Activated CD4-positive, alpha-beta T cell treated with anti-CD3 and anti-CD28 coated beads for 36 hours (primary cell): ENCODE measurements at regions not wholly inside any gene's neighbourhood (a gene's known extent, or its start where the extent isn't known, plus 50 kb on each side); places are given as distances from the start of the nearest gene placed in this dataset.

Experiments
- ATAC-seq: fragments of 200-7000 bp; cut with Tn5 transposase; one replicate; pipeline ENCODE4 v1.10.0; 2021; ENCODE audit warnings: mild to moderate bottlenecking, moderate library complexity
- CTCF ChIA-PET: fragments of 350-600 bp; sonication (Branson Sonifier 250); formaldehyde crosslinking; loops from one replicate; lab custom pipeline; 2021; ENCODE audit warnings: antibody characterized with exemption; lab: Charles Lee
- POLR2A ChIA-PET: fragments of 350-600 bp; sonication (Branson Sonifier 250); formaldehyde crosslinking; loops from one replicate; lab custom pipeline; 2021; ENCODE audit warnings: antibody characterized with exemption, inconsistent platforms; lab: Charles Lee
- DNase-seq: peaks from one replicate; pipeline ENCODE4 v3.0.0-alpha.2; 2020
- H3K27ac Mint-ChIP-seq: one replicate; pipeline ENCODE4 v1.8.0; 2021; ENCODE audit warnings: mixed read lengths
- H3K27me3 Mint-ChIP-seq: one replicate; pipeline ENCODE4 v1.8.0; 2021; ENCODE audit warnings: mixed read lengths
- H3K36me3 Mint-ChIP-seq: one replicate; pipeline ENCODE4 v1.8.0; 2021; ENCODE audit warnings: low read depth, mixed read lengths
- H3K4me1 Mint-ChIP-seq: one replicate; pipeline ENCODE4 v1.8.0; 2021; ENCODE audit warnings: mixed read lengths
- H3K4me3 Mint-ChIP-seq: one replicate; pipeline ENCODE4 v1.8.0; 2021; ENCODE audit warnings: mild to moderate bottlenecking, moderate library complexity, mixed read lengths
- H3K9me3 Mint-ChIP-seq: one replicate; pipeline ENCODE4 v1.8.0; 2021; ENCODE audit warnings: low read depth, mixed read lengths
- intact Hi-C, 2 experiments: fragments of 100-400 bp; cut with DNase I in 1 of 2; cut with micrococcal nuclease in 1 of 2; formaldehyde crosslinking; loops; one replicate each; pipeline versions ENCODE4 v1.14.2 to v1.15.1; 2022 to 2024; cut with DNase I, micrococcal nuclease

DNA sequence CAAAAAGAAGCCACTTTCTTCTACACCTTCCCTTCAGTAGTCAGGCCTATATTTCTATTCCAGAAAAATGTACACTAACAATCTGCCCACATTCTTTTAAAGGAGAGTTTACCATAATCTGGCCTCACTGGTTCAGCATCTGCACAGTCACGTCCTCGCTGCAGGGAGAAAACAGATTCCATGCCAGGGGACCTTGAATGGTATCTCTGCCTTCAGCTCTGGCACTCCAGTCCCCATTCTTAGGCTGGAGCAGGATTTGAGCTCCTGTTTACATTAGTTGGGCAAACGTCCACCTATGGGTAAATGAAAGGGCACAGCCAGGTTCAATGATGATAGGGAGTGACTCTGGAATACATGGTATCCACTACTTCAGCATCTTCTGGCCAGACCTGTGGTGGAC lies 371.0 kb upstream of the MTPN start:
- ATAC-seq = no peak
- intact Hi-C loops = no loop called here
- H3K4me3 Mint-ChIP-seq = no peak overlapping the region

DNA sequence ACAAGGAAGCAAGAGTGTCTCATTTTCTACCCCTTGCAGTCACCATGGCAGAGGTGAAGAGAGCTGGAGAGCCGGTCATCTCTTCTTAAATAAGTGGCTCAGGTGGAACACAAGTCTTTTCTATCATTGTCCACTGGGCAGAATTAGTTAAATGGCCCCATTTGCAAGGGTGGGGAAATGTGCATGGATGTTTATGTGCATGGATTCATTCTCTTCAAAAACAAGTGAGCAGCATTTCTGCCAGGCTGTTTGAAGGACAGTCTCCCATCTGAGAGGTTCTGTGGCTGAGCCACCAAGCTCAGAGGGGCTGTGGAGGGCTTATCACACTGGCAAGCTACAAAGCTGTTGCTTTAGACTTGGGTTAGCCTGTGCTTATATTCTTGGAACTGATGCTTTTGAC lies 370.3 kb upstream of the MTPN start:
- Mint-ChIP-seq H3K27me3 (no peaks in the 10 kb centered on the region), H3K4me3 (no peak overlapping the region), H3K4me1 (no peaks in the 10 kb centered on the region), H3K9me3 (no peaks in the 10 kb centered on the region), H3K27ac (no peak overlapping the region), H3K36me3 (no peaks in the 10 kb centered on the region)
- DNase-seq = no peak
- ATAC-seq = no peak
- CTCF ChIA-PET = no interaction called here
- POLR2A ChIA-PET = no interaction called here
- intact Hi-C loops = no loop called here

More for the DNA sequence above, 371.0 kb upstream of the MTPN start:
- no peak for DNase-seq
- no peaks in the 10 kb centered on the region for H3K4me1 Mint-ChIP-seq
- H3K36me3 Mint-ChIP-seq = no peaks in the 10 kb centered on the region
- POLR2A ChIA-PET = no interaction called here
- no peak overlapping the region for H3K27ac Mint-ChIP-seq
- H3K9me3 Mint-ChIP-seq = no peaks in the 10 kb centered on the region
- CTCF ChIA-PET = no interaction called here
- no peaks in the 10 kb centered on the region for H3K27me3 Mint-ChIP-seq

DNA sequence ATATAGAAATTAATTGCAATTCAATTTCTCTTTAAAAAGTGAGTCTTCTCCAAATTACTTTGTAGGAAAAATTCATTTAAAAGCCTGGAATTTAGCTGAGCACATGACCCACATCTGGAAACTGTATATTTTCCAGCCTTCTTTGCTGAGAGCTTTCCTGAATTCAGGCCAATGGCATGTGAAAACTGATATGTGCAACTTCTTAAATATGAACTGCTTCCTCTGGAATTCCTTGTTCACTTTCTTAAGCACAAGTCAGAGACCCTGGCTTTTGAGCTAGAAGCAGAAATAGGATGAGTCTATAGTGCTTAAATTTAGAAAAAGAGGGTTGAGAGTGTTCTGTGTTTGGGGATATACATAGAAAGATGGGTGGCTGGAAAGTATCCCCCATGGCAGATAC lies 365.1 kb upstream of the MTPN start:
- CTCF ChIA-PET = no interaction called here
- no peaks in the 10 kb centered on the region for H3K27me3 Mint-ChIP-seq
- H3K4me3 Mint-ChIP-seq = no peak overlapping the region
- no peaks in the 10 kb centered on the region for H3K4me1 Mint-ChIP-seq
- H3K9me3 Mint-ChIP-seq = no peaks in the 10 kb centered on the region
- no peaks in the 10 kb centered on the region for H3K36me3 Mint-ChIP-seq
- no peak overlapping the region for H3K27ac Mint-ChIP-seq
- POLR2A ChIA-PET = no interaction called here
- intact Hi-C loops = no loop called here
- DNase-seq (no peak), ATAC-seq (no peak)

DNA sequence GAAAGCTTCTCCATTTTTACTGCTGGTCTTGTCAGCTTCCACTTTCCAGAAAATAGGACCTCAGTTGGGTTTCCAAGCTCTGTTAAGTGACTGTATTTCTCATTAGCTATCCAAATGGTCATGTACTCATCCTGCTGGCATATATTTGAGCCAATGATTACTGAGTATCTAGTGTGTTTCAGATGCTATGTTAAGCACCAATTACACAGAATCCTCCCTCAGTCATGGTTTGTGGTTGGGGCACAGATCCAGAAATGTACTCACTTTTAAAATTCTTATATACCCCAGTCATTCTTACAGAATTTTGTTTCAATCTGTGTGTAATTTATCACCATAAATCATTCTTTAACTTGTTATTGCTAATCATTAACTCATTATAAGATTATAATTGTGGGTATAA lies 362.3 kb upstream of the MTPN start:
- Mint-ChIP-seq H3K27ac (no peak overlapping the region), H3K27me3 (no peaks in the 10 kb centered on the region), H3K4me3 (no peak overlapping the region), H3K9me3 (no peaks in the 10 kb centered on the region), H3K4me1 (no peaks in the 10 kb centered on the region), H3K36me3 (no peaks in the 10 kb centered on the region)
- no peak for DNase-seq
- intact Hi-C loops = no loop called here
- ChIA-PET POLR2A (no interaction called here), CTCF (no interaction called here)
- no peak for ATAC-seq

DNA sequence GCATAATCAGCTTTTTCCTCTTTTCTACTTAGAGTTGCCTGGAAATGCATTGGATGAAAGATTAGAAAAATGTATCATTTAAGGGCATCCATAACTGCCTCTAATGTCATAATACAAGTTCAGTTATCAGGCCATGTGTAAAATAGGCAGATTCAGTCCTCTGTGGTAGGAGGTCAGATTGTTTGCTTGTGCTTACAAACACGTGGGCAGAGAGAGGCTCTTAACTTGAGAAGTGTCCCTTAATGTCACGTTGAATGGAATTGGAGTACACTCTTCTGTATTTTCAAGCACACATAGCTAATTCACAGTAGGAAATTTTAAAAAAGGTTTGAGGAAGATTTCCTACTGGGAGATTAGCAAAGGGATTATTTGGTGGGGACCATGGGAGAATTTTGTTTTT lies 359.8 kb upstream of the MTPN start:
- H3K27ac Mint-ChIP-seq = no peak overlapping the region
- CTCF ChIA-PET = interaction anchor here (0.7 kb wide), 1 partner anchor 551 kb away, joined by 3 read pairs; no protein-coding TSS in a partner anchor
- DNase-seq = no peak
- no peaks in the 10 kb centered on the region for H3K4me1 Mint-ChIP-seq
- H3K4me3 Mint-ChIP-seq = no peak overlapping the region
- POLR2A ChIA-PET = no interaction called here
- H3K27me3 Mint-ChIP-seq = no peaks in the 10 kb centered on the region
- ATAC-seq = no peak
- H3K9me3 Mint-ChIP-seq = no peaks in the 10 kb centered on the region
- intact Hi-C loops = no loop called here
- no peaks in the 10 kb centered on the region for H3K36me3 Mint-ChIP-seq

DNA sequence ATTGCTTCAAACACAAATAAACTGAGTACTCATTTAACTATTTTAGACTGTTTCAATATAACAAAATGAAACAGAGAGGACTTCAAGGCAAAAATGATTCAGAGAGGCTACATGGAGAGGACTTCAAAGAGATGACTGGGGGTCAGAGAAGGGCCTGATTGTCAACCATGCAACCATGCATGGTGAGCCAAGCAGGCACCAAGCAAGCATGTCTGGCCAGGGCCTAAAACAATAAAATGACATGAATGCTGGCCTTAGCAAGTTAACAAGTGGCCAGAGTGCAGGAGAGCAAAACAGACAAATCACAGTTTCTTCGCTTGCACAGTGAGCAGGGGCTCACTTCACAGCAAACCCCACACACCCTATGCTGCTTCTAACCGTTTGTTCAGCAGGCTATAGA lies 356.5 kb upstream of the MTPN start:
- no peaks in the 10 kb centered on the region for H3K9me3 Mint-ChIP-seq
- intact Hi-C loops = no loop called here
- no peak for ATAC-seq
- H3K36me3 Mint-ChIP-seq = no peaks in the 10 kb centered on the region
- H3K4me1 Mint-ChIP-seq = no peaks in the 10 kb centered on the region
- H3K27ac Mint-ChIP-seq = no peak overlapping the region
- ChIA-PET POLR2A (no interaction called here), CTCF (no interaction called here)
- H3K27me3 Mint-ChIP-seq = no peaks in the 10 kb centered on the region
- H3K4me3 Mint-ChIP-seq = no peak overlapping the region
- no peak for DNase-seq

DNA sequence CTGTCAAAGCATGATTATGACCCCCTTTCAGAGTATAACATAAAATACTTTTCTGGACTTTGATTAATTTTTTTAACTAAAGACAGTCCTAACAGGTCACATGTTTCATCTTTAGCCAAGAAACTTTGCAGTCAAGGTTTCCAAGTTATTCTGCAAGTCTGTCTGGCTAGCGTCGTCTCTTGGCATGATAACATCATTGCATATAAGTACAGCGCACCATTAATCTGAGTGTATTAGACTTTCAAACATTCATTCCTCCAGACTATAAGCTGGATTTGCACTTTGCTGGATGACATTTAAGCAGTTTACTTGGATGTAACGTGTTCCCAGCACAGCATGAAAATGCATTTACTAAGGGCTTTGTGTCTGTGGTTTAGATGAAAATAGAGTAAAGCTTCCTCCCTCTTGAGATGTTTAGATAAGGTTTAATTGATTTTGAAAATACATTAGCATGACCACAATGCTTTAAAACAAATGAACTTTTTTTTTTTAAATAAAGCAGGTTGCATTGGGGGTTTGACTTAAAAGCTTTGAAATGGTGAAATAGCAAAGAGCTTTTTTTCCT lies 349.0 kb upstream of the MTPN start:
- CTCF ChIA-PET = no interaction called here

DNA sequence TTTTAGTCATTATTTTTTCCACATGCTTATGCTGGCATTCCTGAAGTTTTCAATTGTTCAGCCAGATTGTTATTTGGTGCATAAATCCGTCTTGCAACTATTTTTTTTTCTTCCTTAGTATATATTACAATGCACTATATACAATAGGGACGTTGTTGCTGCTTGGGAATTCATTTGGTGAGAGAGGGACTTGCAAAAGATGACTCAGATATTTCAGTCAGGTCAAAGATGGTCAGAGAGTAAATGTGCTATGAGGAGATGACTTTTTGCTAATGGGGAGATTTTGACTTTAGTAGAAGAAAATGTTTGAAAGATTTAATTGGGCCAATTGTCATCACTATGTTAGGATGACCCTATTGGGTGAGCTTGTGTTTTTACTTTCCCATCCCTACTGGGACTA lies 348.4 kb upstream of the MTPN start:
- ChIA-PET CTCF (no interaction called here), POLR2A (no interaction called here)
- H3K4me1 Mint-ChIP-seq = no peaks in the 10 kb centered on the region
- no peak overlapping the region for H3K27ac Mint-ChIP-seq
- H3K4me3 Mint-ChIP-seq = no peak overlapping the region
- intact Hi-C loops = no loop called here
- DNase-seq (no peak), ATAC-seq (no peak)
- peaks cover 1% of the 10 kb centered on the region for H3K27me3 Mint-ChIP-seq
- H3K9me3 Mint-ChIP-seq = no peaks in the 10 kb centered on the region
- no peaks in the 10 kb centered on the region for H3K36me3 Mint-ChIP-seq

More for the DNA sequence above, 349.0 kb upstream of the MTPN start:
- H3K36me3 Mint-ChIP-seq = no peaks in the 10 kb centered on the region
- DNase-seq (no peak), ATAC-seq (no peak)
- POLR2A ChIA-PET = no interaction called here
- intact Hi-C loops = no loop called here
- H3K27me3 Mint-ChIP-seq = peaks cover 1% of the 10 kb centered on the region
- H3K4me3 Mint-ChIP-seq = no peak overlapping the region
- H3K27ac Mint-ChIP-seq = no peak overlapping the region
- H3K9me3 Mint-ChIP-seq = no peaks in the 10 kb centered on the region
- H3K4me1 Mint-ChIP-seq = no peaks in the 10 kb centered on the region

DNA sequence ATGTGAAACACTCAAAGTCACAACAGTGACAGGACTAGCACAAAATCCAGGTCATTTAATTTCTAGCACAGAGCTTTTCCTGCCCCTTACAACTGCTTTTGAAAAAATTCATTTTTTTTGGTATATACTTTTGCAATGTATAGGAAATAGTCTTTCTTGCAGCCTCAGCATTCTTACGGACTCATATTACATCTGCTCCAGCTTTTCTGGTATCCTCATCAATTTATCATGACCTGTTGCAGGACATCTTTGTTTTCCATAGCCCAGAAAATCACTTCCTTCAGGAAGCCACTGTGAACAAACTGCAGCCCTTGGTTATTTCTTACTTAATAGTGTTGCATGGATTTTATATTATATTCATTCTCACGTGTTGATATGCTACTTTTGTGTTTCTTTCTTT lies 347.9 kb upstream of the MTPN start:
- POLR2A ChIA-PET = no interaction called here
- Mint-ChIP-seq H3K36me3 (no peaks in the 10 kb centered on the region), H3K27ac (no peak overlapping the region), H3K4me1 (no peaks in the 10 kb centered on the region), H3K4me3 (no peak overlapping the region), H3K9me3 (peaks cover under 1% of the 10 kb centered on the region), H3K27me3 (peaks cover 1% of the 10 kb centered on the region)
- ATAC-seq (no peak), DNase-seq (no peak)
- CTCF ChIA-PET = no interaction called here
- intact Hi-C loops = no loop called here

DNA sequence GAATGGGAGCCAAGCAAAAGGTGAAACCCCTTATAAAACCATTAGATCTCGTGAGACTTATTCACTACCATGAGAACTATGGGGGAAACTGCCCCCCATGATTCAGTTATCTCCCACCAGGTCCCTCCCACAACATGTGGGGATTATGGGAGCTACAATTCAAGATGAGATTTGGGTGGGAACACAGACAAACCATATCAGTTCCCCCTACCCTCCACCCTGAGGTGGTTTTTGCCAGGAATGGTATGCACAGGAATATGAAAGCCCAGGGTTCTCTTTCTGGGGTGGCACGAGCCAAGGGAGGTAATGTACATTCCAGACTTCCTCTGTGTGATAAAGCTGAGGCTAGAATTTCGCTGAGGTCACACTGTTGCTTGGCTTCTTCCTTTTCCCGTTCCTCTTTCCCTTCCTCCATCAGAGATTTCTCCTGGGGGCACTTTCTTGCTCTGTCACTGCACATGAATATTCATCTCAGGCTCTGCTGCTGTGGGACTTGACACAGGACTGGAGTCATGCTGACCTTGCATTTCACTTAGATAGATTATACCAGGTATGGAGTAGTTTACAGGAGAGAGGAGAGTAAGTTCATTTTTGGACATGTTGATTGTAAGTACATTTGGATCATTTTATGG lies 347.0 kb upstream of the MTPN start:
- ChIA-PET CTCF (no interaction called here), POLR2A (no interaction called here)
- intact Hi-C loops = no loop called here
- H3K4me3 Mint-ChIP-seq = no peak overlapping the region
- peaks cover 1% of the 10 kb centered on the region for H3K27me3 Mint-ChIP-seq
- no peak for ATAC-seq
- H3K9me3 Mint-ChIP-seq = peaks cover 4% of the 10 kb centered on the region
- no peaks in the 10 kb centered on the region for H3K4me1 Mint-ChIP-seq
- H3K27ac Mint-ChIP-seq = no peak overlapping the region
- no peaks in the 10 kb centered on the region for H3K36me3 Mint-ChIP-seq
- DNase-seq = no peak

DNA sequence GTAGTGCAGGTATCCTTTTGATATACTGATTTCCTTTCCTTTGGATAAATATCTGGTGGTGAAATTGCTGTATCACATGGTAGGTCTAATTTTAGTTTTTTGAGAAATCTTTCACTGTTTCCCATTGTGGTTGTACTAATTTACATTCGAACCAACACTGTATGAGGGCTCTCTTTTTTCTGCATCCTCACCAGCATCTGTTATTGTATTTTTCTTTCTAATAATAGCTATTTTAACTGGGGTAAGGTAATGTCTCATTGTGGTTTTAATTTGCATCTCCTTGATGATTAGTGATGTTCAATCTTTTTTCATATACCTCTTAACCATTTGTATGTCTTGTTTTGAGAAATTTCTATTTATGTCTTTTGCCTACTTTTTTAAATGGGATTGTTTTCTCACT lies 335.4 kb upstream of the MTPN start:
- ChIA-PET CTCF (no interaction called here), POLR2A (no interaction called here)
- no peak for ATAC-seq
- Mint-ChIP-seq H3K9me3 (peaks cover 7% of the 10 kb centered on the region), H3K36me3 (peaks cover 2% of the 10 kb centered on the region), H3K4me3 (no peak overlapping the region), H3K27ac (no peak overlapping the region), H3K4me1 (no peaks in the 10 kb centered on the region), H3K27me3 (no peaks in the 10 kb centered on the region)
- intact Hi-C loops = no loop called here
- DNase-seq = no peak

DNA sequence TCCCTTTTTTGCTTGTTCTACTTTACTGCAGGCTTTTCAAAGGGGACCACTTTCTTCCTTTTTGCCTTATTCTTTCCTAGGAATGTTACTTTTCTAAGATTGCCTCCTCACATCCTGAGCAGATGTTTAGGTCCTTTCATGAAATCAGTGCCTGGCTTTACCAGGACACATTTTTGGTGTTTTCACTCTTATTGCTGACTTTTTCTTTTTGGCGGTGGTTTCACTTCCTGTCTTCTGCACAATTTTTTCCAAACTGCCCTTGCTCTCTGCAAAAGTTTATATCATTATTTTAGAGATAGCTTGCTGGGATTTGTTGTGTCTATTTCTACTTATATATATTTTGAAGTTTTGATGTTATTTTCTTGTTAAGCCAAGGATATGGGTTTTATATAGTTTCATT lies 332.2 kb upstream of the MTPN start:
- H3K27me3 Mint-ChIP-seq = no peaks in the 10 kb centered on the region
- no peak overlapping the region for H3K4me3 Mint-ChIP-seq
- H3K4me1 Mint-ChIP-seq = no peaks in the 10 kb centered on the region
- H3K27ac Mint-ChIP-seq = no peak overlapping the region
- intact Hi-C loops = no loop called here
- no peak for DNase-seq
- peaks cover 6% of the 10 kb centered on the region for H3K9me3 Mint-ChIP-seq
- ATAC-seq = no peak
- H3K36me3 Mint-ChIP-seq = peaks cover 2% of the 10 kb centered on the region
- ChIA-PET CTCF (no interaction called here), POLR2A (no interaction called here)
